GM04503 (cell line): ENCODE measurements at regions not wholly inside any gene's neighbourhood (a gene's known extent, or its start where the extent isn't known, plus 50 kb on each side); places are given as distances from the start of the nearest gene placed in this dataset.

Experiments used
- DNase-seq: peaks from one replicate; pipeline ENCODE4 v3.0.0-alpha.2; 2012; ENCODE audit warnings: low read depth

DNA sequence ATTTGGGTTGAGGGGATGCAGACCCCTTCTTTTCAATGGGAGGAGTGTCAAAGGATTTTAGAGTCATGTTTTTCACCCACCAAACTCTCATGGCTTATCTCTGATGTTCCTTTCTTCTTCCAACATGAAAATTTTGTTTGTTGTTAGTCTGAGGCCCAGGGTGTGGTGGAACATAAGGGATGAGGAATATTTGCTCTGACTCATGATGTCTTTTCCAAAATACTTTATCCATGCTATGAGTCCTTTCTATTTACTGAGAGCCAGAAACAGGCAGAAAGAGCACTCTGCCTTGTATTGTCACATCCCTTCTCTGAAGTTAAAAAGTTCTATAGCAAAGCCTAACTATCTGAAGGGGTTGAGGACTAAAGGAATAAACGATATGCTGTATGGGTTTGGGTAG is 61.6 kb upstream of the GYPA start:
- no peak for DNase-seq

GRCh38 chr4:144203155-144203554 is 62.6 kb upstream of the GYPA start:
- no peak for DNase-seq

- no peak for DNase-seq
Measured at GRCh38 chr4:144204431-144204830, 63.9 kb upstream of the GYPA start.

DNA sequence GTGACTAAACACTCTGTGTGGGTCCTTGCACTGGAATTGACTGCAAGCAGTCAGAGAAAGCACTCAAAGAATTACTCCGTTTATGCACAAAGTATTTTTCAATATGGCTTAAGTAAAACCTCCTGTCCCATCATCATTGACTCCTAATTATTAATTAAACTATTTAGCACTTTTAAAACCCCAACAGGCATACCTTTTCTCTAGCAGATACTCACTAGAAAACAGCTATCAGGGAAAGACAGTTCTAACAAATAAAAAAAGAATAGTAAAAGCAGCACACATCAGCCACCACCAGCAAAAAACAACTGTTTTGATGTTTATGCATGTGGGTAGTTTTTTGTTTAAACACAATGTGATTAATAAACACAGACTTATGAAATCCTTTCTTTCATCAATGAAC is 66.2 kb upstream of the GYPA start:
- no peak for DNase-seq

DNA sequence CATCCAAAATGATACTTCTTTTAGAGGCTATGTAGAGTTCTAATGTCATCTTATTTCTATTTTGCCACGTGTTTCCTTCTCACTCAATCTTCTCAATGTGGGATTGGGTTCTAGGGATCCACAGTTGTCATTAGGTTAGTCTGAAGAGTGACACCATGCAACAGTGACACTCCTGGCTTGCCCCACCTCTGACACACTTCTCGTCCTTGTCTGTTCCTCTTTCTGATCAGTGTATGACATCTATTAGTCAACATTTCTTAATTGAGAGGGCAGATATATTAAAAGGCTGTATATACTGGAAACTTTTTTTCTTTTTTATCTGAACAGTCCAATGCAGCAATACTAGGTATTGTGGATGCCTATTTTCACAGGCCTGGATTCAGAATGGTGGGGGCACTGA is 67.6 kb upstream of the GYPA start:
- DNase-seq = no peak

GRCh38 chr4:144209491-144209890 is 69.0 kb upstream of the GYPA start:
- no peak for DNase-seq

- DNase-seq = no peak
Measured at GRCh38 chr4:144213371-144213770, 72.9 kb upstream of the GYPA start.

DNA sequence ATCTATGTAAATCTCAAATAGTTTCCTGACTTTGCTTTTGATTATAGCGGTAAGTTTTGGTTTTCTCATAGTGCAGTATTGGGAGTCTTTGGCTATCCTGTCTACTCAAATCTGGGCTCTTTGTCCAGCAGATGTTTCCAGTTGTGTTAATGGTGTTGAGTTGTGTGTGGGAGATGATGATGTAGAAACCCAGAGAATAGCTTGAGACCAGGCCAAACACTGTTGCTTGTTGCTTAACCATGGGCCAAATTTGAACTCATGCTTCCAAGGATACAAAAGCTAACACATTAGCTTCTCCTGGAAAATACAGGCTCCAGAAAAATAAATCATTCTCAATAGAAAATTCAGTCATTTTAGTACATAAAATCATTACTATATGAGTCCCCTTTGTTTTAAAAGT is 82.6 kb upstream of the GYPA start:
- no peak for DNase-seq

- no peak for DNase-seq
Measured at GRCh38 chr4:144223661-144224060, 83.1 kb upstream of the GYPA start.

GRCh38 chr4:144259285-144259684 is 118.8 kb upstream of the GYPA start:
- no peak for DNase-seq

DNA sequence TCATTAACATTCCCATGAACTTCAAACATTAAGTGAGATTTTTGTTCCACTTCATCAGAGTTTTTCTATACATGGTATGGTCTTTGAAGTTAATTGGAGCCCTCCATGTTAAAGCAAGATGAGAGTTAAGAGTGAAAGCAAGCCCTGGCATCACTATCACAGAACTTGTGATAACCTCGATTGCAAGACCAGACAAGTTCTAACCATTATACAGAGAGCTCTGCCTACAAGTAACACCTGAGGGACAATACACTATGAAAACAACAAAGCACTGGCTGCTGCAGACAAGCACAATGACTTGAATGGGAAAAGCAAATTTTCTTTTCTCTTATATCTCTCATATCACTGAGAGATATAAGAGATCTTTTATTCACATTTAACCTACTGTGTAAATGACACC is 126.6 kb upstream of the GYPA start:
- no peak for DNase-seq

- DNase-seq = no peak
Measured at GRCh38 chr4:144280688-144281087, 140.2 kb upstream of the GYPA start.

- no peak for DNase-seq
Measured at GRCh38 chr4:144283526-144283925, 143.0 kb upstream of the GYPA start.

- no peak for DNase-seq
Measured at GRCh38 chr4:144284026-144284425, 143.5 kb upstream of the GYPA start.

GRCh38 chr4:144288011-144288903 is 147.7 kb upstream of the GYPA start:
- no peak for DNase-seq

DNA sequence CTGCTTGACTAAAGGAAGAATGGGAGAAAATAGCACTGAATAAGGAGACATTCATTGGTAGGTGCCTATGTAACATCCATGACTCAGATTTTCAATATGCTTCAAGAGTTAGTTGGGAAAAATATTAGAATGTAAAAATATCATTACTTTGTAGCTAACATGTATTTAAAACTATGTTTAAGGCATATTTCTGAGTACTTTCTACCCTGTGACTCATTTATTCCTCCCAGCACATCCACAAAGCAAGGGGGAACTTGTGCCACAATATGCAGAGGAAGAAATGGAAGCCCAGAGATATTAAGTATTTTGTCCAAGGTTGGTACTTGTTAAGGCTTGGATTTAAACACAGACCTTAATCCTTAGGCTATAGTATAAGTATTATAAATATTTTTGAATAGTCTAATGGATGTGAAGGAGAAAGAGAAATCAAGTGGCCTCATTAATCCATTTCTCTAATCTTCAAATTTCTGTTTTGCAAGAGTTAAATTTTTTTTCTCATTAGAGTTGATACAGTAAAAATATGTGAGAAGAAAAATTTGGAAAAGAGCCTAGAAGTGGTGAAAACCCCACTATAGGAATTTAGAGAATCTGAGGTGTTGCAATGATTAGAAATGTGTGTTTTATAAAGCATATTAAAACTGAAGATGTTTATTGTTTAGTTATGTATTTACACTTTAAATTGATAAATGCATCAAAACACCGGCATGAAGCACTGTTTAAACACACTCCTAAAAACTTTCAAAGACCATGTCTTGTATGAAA is 149.3 kb upstream of the GYPA start:
- DNase-seq = no peak

GRCh38 chr4:144291164-144291563 is 150.6 kb upstream of the GYPA start:
- no peak for DNase-seq

GRCh38 chr4:144294211-144294610 is 153.7 kb upstream of the GYPA start:
- no peak for DNase-seq

- no peak for DNase-seq
Measured at GRCh38 chr4:144295286-144295995, 154.9 kb upstream of the GYPA start.

DNA sequence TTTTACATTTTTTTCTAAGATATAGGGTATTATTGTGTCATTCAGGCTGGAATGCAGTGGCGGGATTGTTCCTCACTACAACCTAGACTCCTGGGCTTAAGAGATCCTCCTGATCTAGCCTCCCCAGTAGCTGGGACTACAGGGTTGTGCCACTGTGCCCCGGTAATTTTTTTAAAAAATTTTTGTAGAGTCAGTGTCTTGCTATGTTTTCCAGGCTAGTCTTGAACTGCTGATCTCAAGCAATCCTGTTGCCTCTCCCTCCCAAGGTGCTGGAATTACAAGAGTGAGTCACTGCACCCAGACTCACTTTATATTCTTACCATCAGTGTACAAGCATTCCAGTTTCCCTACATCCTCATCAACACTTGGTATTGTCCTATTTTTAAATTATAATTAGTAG is 156.4 kb upstream of the GYPA start:
- no peak for DNase-seq

GRCh38 chr4:144298519-144298918 is 158.0 kb upstream of the GYPA start:
- no peak for DNase-seq

DNA sequence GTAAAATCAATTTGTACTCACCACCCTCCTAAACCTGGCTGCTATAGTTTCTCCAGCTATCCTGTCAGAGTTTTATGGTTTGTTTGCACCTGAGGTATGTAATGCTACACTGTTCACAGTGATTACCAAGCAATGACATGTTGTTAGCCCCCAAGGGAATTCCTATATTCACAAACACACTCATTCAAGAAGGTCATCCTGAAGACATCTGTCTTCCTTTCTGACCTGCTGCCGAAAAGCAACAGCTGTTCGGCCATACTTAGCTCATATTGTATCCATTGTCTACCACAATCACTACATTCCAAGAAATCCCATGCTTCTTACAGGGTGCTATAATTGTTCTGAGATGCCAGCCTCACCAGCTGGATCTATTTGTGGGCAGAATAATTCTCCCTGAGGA is 160.1 kb upstream of the GYPA start:
- DNase-seq = no peak
